Mucosa of descending colon (tissue), 3 donors: ENCODE measurements at regions not wholly inside any gene's neighbourhood (a gene's known extent, or its start where the extent isn't known, plus 50 kb on each side); places are given as distances from the start of the nearest gene placed in this dataset.

Experiments used
- ATAC-seq: fragments of 200-7000 bp; cut with Tn5 transposase; one replicate; pipeline ENCODE4 v1.9.1; 2020; ENCODE audit warnings: mild to moderate bottlenecking, moderate library complexity
- DNase-seq, 3 donors: peaks; one replicate each; pipeline ENCODE4 v3.0.0-alpha.2; 2020
- H3K36me3 ChIP-seq: fragments of 200-600 bp; one replicate; pipeline ENCODE4 v1.8.0; 2021; ENCODE audit warnings: low read depth, mild to moderate bottlenecking
- H3K4me1 ChIP-seq: fragments of 200-600 bp; one replicate; pipeline ENCODE4 v1.8.0; 2021; ENCODE audit warnings: low read depth, mild to moderate bottlenecking
- H3K4me3 ChIP-seq: fragments of 200-600 bp; one replicate; pipeline ENCODE4 v1.8.0; 2021; ENCODE audit warnings: mild to moderate bottlenecking
- H3K9me3 ChIP-seq: fragments of 200-600 bp; one replicate; pipeline ENCODE4 v1.8.0; 2021; ENCODE audit warnings: mild to moderate bottlenecking
- CTCF ChIP-seq: fragments of 200-600 bp; IDR thresholded peaks from one replicate; pipeline ENCODE4 v1.8.0; 2022; ENCODE audit warnings: antibody characterized with exemption, mild to moderate bottlenecking
- intact Hi-C, 2 donors: fragments of 100-400 bp; cut with DNase I in 1 of 2; cut with micrococcal nuclease in 1 of 2; formaldehyde crosslinking; loops; one replicate each; pipeline versions ENCODE4 v1.11.0 to v1.11.1; 2022; cut with DNase I, micrococcal nuclease
- donor health status: DM: no; HTN: no; CAD: no; lungs with moderate emphysema.
- donor health status: DM: no; HTN: no; CAD: no.
- donor health status: DM: no; HTN: yes; CAD: no.

- Histone ChIP-seq H3K4me1 (no peaks in the 10 kb centered on the region), H3K4me3 (no peak overlapping the region), H3K36me3 (no peaks in the 10 kb centered on the region), H3K9me3 (peaks cover 12% of the 10 kb centered on the region)
- DNase-seq, result no peak
- intact Hi-C loops, result loop anchor here in 1 of 2 donors (10.0 kb wide), 1 partner anchor 59 kb away; no protein-coding TSS in a partner anchor
- ATAC-seq, result no peak
- TF ChIP-seq CTCF, result no peak
These were observed 282.7 kb upstream of the ATP10A start for GRCh38 chr15:26145796-26146195.

DNA sequence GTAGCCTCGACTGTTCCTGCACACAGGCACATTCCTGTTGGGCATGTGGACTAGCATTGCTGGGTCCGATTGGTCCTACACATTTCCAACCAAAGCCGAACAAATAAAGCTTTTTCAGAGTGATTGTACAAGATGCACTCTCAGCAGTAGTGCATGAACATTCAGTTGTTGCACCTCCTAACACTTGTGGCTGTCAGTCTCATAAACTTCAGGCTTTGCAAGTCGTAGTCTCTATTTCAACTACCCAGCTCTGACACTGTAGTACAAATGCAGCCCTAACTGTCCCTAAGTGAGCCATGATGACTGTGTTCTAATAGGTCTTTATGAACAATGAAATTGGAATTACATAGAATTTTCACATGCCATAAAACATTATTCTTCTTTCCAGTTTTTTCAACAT lies 281.7 kb upstream of the ATP10A start:
- DNase-seq (no peak), ATAC-seq (no peak)
- intact Hi-C loops, result loop anchor here in 1 of 2 donors (10.0 kb wide), 1 partner anchor 60 kb away; no protein-coding TSS in a partner anchor
- TF ChIP-seq CTCF, result no peak
- Histone ChIP-seq H3K36me3 (no peaks in the 10 kb centered on the region), H3K4me1 (no peaks in the 10 kb centered on the region), H3K9me3 (peaks cover 15% of the 10 kb centered on the region), H3K4me3 (no peak overlapping the region)

GRCh38 chr15:26143221-26143620 lies 280.1 kb upstream of the ATP10A start:
- H3K4me3 ChIP-seq, result no peak overlapping the region
- TF ChIP-seq CTCF, result no peak
- intact Hi-C loops, result loop anchor here in 1 of 2 donors (10.0 kb wide), 1 partner anchor 62 kb away; no protein-coding TSS in a partner anchor
- no peak for DNase-seq
- ATAC-seq, result no peak
- H3K36me3 ChIP-seq, result no peaks in the 10 kb centered on the region
- H3K9me3 ChIP-seq, result peaks cover 10% of the 10 kb centered on the region
- H3K4me1 ChIP-seq, result no peaks in the 10 kb centered on the region

GRCh38 chr15:26134812-26135211 lies 271.7 kb upstream of the ATP10A start:
- Histone ChIP-seq H3K9me3 (no peaks in the 10 kb centered on the region), H3K4me1 (no peaks in the 10 kb centered on the region), H3K4me3 (no peak overlapping the region), H3K36me3 (no peaks in the 10 kb centered on the region)
- ATAC-seq, result no peak
- no peak for TF ChIP-seq CTCF
- intact Hi-C loops, result no loop called here
- DNase-seq, result no peak

DNA sequence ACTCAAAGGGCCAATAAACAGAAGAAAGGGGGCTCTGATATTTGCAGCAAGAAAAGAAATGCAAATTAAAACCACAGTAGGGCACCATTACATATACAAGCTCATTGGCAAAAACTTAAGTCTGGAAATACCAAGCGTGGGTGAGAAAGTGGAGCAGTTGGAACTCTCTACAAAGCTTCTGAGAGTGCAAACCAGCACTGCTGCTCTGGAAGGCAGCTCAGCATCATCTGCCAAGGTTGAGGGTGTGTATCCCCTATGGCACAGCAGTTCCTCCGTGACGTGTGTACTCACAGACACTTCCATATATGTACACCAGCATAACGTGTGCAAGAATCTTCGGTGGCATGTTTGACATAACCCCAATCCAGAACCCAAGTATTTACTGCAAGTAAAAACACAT lies 271.0 kb upstream of the ATP10A start:
- ATAC-seq (no peak), DNase-seq (no peak)
- intact Hi-C loops, result no loop called here
- Histone ChIP-seq H3K36me3 (no peaks in the 10 kb centered on the region), H3K9me3 (no peaks in the 10 kb centered on the region), H3K4me1 (no peaks in the 10 kb centered on the region), H3K4me3 (no peak overlapping the region)
- no peak for TF ChIP-seq CTCF

DNA sequence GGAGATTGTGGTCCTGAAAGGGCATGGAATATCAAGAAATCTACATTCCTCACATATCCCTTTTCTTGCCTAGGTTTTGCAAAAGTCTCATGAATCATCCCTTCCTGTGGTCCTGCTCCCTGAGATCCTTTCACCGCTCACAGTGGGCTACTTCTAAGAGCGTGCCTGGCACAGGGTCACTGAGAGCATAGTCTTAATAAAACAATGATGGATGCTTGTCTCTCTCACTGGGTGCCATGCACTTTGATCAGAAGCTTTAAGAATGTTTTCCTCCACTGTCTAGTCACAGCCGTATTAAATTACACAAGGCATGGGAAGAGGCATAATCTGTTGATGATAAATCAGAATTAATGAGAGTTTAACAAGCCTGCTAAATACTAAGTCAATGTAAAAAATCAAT lies 269.7 kb upstream of the ATP10A start:
- Histone ChIP-seq H3K4me3 (no peak overlapping the region), H3K9me3 (no peaks in the 10 kb centered on the region), H3K36me3 (no peaks in the 10 kb centered on the region), H3K4me1 (no peaks in the 10 kb centered on the region)
- ATAC-seq, result no peak
- DNase-seq, result no peak
- intact Hi-C loops, result no loop called here
- no peak for TF ChIP-seq CTCF
